Osteoblast (primary cell): ENCODE measurements at regions not wholly inside any gene's neighbourhood (a gene's known extent, or its start where the extent isn't known, plus 50 kb on each side); places are given as distances from the start of the nearest gene placed in this dataset.

Source experiments
- DNase-seq: peaks from one replicate; pipeline ENCODE4 v3.0.0; 2011; ENCODE audit warnings: low spot score, mixed read lengths; ENCODE audit not compliant: insufficient read length; ENCODE audit errors: missing footprints
- H2AFZ ChIP-seq: 2 replicates; pipeline ENCODE4 v1.6.0; 2011; ENCODE audit warnings: mild to moderate bottlenecking, low read length
- H3K27ac ChIP-seq: 2 replicates; pipeline ENCODE4 v1.5.1; 2011; ENCODE audit warnings: mild to moderate bottlenecking, low read depth, low read length, moderate library complexity
- H3K27me3 ChIP-seq: 2 replicates; pipeline ENCODE4 v1.6.0; 2012; ENCODE audit warnings: mild to moderate bottlenecking, control low read depth, inconsistent platforms, low read length, moderate library complexity; ENCODE audit not compliant: insufficient read depth
- H3K36me3 ChIP-seq: 2 replicates; pipeline ENCODE4 v1.5.1; 2011; ENCODE audit warnings: mild to moderate bottlenecking, low read length, control low read depth, moderate library complexity; ENCODE audit not compliant: insufficient read depth
- H3K4me1 ChIP-seq: 2 replicates; pipeline ENCODE4 v1.5.1; 2011; ENCODE audit warnings: mild to moderate bottlenecking, low read length, control low read depth, moderate library complexity; ENCODE audit not compliant: insufficient read depth
- H3K4me2 ChIP-seq: 2 replicates; pipeline ENCODE4 v1.6.0; 2011; ENCODE audit warnings: mild to moderate bottlenecking, low read length; ENCODE audit not compliant: insufficient read depth
- H3K4me3 ChIP-seq: fragments of 200-600 bp; sonication (generic); 3 replicates; pipeline ENCODE4 v1.5.1; 2012; ENCODE audit warnings: mild to moderate bottlenecking, low read length, inconsistent platforms; ENCODE audit not compliant: insufficient read depth
- H3K79me2 ChIP-seq: 2 replicates; pipeline ENCODE4 v1.6.0; 2012; ENCODE audit warnings: mild to moderate bottlenecking, low read length, control low read depth, inconsistent platforms; ENCODE audit not compliant: insufficient read depth
- H3K9me3 ChIP-seq: 2 replicates; pipeline ENCODE4 v1.5.1; 2011; ENCODE audit warnings: low read depth, low read length, control low read depth
- H4K20me1 ChIP-seq: 2 replicates; pipeline ENCODE4 v1.6.0; 2012; ENCODE audit warnings: mild to moderate bottlenecking, low read length, control low read depth; ENCODE audit not compliant: insufficient read depth
- TF ChIP-seq, protein P1 (sequence below): IDR thresholded peaks from 2 replicates; pipeline ENCODE4 v1.5.1; 2011; ENCODE audit warnings: mild to moderate bottlenecking, low read depth, low read length, moderate library complexity; ENCODE audit errors: extremely low read depth

DNA sequence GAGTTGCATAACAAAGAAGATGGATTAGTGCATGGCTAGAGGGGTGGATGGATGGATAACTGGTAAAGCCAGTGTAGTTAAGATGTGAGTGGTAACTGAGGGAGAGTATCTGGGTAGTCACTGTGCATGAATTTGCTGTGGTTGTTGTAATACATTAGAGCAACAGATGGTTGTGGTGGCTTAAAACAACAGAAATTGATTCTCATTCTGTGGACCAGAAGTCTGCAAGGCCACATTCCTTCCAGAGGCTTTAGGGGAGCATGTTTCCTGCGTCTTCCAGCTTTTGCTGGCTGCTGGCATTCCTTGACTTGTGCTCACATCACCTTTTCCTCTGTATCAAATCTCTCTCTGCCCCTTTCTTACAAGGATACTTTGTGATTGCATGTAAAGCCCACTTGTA, 155.4 kb downstream of the ASB1 start:
- Histone ChIP-seq H3K4me2 (no peak overlapping the region), H4K20me1 (no peaks in the 10 kb centered on the region), H2AFZ (no peak overlapping the region), H3K27me3 (peaks cover 22% of the 10 kb centered on the region), H3K9me3 (no peaks in the 10 kb centered on the region), H3K36me3 (no peaks in the 10 kb centered on the region), H3K27ac (no peak overlapping the region), H3K79me2 (no peaks in the 10 kb centered on the region), H3K4me1 (no peaks in the 10 kb centered on the region), H3K4me3 (no peak overlapping the region)
- TF ChIP-seq, protein P1, sequence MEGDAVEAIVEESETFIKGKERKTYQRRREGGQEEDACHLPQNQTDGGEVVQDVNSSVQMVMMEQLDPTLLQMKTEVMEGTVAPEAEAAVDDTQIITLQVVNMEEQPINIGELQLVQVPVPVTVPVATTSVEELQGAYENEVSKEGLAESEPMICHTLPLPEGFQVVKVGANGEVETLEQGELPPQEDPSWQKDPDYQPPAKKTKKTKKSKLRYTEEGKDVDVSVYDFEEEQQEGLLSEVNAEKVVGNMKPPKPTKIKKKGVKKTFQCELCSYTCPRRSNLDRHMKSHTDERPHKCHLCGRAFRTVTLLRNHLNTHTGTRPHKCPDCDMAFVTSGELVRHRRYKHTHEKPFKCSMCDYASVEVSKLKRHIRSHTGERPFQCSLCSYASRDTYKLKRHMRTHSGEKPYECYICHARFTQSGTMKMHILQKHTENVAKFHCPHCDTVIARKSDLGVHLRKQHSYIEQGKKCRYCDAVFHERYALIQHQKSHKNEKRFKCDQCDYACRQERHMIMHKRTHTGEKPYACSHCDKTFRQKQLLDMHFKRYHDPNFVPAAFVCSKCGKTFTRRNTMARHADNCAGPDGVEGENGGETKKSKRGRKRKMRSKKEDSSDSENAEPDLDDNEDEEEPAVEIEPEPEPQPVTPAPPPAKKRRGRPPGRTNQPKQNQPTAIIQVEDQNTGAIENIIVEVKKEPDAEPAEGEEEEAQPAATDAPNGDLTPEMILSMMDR: no peak
- peak; percentile 94 for DNase-seq

DNA sequence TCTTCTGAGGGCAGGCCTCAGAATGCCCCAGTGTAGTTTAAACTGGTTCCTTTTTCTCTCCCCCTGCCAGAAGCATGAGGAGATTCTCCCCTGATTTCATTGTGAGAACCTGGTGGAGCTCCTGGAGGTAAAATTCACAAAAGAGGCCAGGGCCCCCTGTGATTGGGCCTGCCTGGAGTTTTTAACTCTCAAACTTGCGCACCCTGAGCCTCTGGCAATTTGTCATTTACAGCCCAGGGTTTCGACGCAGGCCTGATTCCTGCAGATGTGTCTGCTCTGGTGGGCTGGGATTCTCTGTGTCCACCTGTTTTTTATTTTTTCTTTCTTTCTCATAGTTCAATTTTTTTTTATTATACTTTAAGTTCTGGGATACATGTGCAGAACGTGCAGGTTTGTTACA, 157.9 kb downstream of the ASB1 start:
- TF ChIP-seq, protein P1: no peak
- no peaks in the 10 kb centered on the region for H3K9me3 ChIP-seq
- DNase-seq: no peak
- no peaks in the 10 kb centered on the region for H3K36me3 ChIP-seq
- H4K20me1 ChIP-seq: no peaks in the 10 kb centered on the region
- no peak overlapping the region for H3K27ac ChIP-seq
- no peaks in the 10 kb centered on the region for H3K79me2 ChIP-seq
- H3K27me3 ChIP-seq: peaks cover 18% of the 10 kb centered on the region
- no peak overlapping the region for H3K4me2 ChIP-seq
- no peak overlapping the region for H2AFZ ChIP-seq
- no peak overlapping the region for H3K4me3 ChIP-seq
- H3K4me1 ChIP-seq: no peaks in the 10 kb centered on the region

DNA sequence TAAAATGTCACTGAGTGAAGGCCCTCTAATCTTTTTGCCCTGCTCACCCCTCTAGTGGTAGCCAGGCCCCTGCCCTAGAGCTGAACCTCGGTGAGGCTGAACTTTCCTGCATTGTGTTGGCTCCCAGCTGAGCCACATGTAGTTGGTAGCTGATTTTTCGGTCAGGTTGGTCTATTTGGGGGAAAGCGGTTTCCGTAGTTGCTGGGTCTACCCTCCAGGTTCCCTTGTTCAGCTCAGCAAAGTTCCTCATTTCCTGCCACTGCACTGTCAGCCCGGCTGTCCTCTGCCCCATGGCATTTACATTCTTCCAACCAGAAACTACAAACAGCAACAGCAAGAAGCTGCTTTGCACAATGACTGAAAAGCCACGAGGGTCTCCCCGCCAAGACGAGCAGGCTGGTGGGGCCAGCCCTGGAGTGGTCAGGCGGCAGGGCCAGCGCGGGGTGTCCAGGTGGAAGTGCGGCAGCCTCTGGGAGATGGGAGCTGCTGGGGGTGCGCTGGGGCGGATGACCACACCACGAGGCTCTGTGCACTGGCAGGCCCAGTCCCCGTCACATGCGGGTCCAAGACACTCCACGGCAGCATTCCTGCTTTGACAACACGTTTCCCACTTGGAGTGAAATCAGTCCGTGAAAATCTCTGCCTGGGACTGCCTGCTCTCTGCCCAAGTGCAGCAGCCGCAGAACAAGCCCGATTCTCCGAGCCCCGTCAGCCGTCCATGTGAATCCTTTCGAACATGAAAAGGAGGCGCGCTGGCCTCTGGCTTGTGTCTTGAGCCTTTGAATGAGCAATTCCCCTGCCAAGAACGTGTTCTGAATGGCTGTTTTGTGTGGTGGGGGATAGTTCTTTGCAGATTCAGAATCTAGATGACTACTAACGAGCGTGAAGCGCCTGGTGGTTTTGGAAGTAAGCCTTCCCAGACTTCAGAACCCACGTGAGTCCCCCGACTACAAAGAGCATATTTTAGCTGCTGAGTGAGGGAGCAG, 159.4 kb downstream of the ASB1 start:
- H2AFZ ChIP-seq: no peak overlapping the region

More for the DNA sequence above, 159.4 kb downstream of the ASB1 start:
- Histone ChIP-seq H3K27ac (no peak overlapping the region), H3K4me3 (no peak overlapping the region), H3K9me3 (no peaks in the 10 kb centered on the region), H4K20me1 (no peaks in the 10 kb centered on the region), H3K79me2 (no peaks in the 10 kb centered on the region), H3K27me3 (peaks cover 6% of the 10 kb centered on the region), H3K4me2 (no peak overlapping the region), H3K36me3 (no peaks in the 10 kb centered on the region), H3K4me1 (no peaks in the 10 kb centered on the region)
- no peak for DNase-seq
- TF ChIP-seq, protein P1: no peak
